Astrocyte (in vitro differentiated cells and primary cell): ENCODE measurements at regions not wholly inside any gene's neighbourhood (a gene's known extent, or its start where the extent isn't known, plus 50 kb on each side); places are given as distances from the start of the nearest gene placed in this dataset.

Experiments used
- DNase-seq: peaks from one replicate; pipeline ENCODE4 v3.0.0-alpha.2; 2010; ENCODE audit warnings: low read depth
- FAIRE-seq: peaks from 2 replicates; lab custom pipeline; 2011; peaks lifted over from hg19 to GRCh38; lab: Jason Lieb, UNC
- H2AFZ ChIP-seq: 2 replicates; pipeline ENCODE4 v1.6.0; 2012; ENCODE audit warnings: low read depth, low read length, inconsistent platforms
- H3K27ac ChIP-seq: 2 replicates; pipeline ENCODE4 v1.5.1; 2011; ENCODE audit warnings: low read depth, low read length, inconsistent platforms
- H3K27me3 ChIP-seq: 2 replicates; pipeline ENCODE4 v1.6.0; 2011; ENCODE audit warnings: low read length, inconsistent platforms; ENCODE audit not compliant: insufficient read depth
- H3K36me3 ChIP-seq: 2 replicates; pipeline ENCODE4 v1.5.1; 2011; ENCODE audit warnings: low read length, inconsistent platforms; ENCODE audit not compliant: insufficient read depth
- H3K4me1 ChIP-seq: 2 replicates; pipeline ENCODE4 v1.5.1; 2011; ENCODE audit warnings: low read length, inconsistent platforms; ENCODE audit not compliant: insufficient read depth
- H3K4me2 ChIP-seq: 2 replicates; pipeline ENCODE4 v1.6.0; 2012; ENCODE audit warnings: low read length, inconsistent platforms
- H3K4me3 ChIP-seq: 2 replicates; pipeline ENCODE4 v1.5.1; 2011; ENCODE audit warnings: low read depth, mild to moderate bottlenecking, low read length, inconsistent platforms; ENCODE audit not compliant: insufficient read depth
- H3K79me2 ChIP-seq: 2 replicates; pipeline ENCODE4 v1.6.0; 2012; ENCODE audit warnings: mild to moderate bottlenecking, low read length, inconsistent platforms; ENCODE audit not compliant: insufficient read depth
- H3K9ac ChIP-seq: 2 replicates; pipeline ENCODE4 v1.6.0; 2012; ENCODE audit warnings: mild to moderate bottlenecking, low read length, inconsistent platforms
- H3K9me3 ChIP-seq: 2 replicates; pipeline ENCODE4 v1.5.1; 2012; ENCODE audit warnings: low read depth, mild to moderate bottlenecking, low read length, inconsistent platforms; ENCODE audit not compliant: insufficient read depth
- H4K20me1 ChIP-seq: 2 replicates; pipeline ENCODE4 v1.6.0; 2012; ENCODE audit warnings: low read length, inconsistent platforms; ENCODE audit not compliant: insufficient read depth
- H3K27ac Mint-ChIP-seq: one replicate; pipeline ENCODE4 v1.8.0; 2021; ENCODE audit warnings: mild to moderate bottlenecking, mixed read lengths; ENCODE audit not compliant: unreplicated experiment
- H3K27me3 Mint-ChIP-seq: one replicate; pipeline ENCODE4 v1.8.0; 2021; ENCODE audit warnings: low read depth, mixed read lengths; ENCODE audit not compliant: unreplicated experiment
- H3K36me3 Mint-ChIP-seq: one replicate; pipeline ENCODE4 v1.8.0; 2021; ENCODE audit warnings: low read depth, mixed read lengths; ENCODE audit not compliant: unreplicated experiment
- H3K4me1 Mint-ChIP-seq: one replicate; pipeline ENCODE4 v1.8.0; 2021; ENCODE audit warnings: low read depth, mixed read lengths; ENCODE audit not compliant: unreplicated experiment
- H3K4me3 Mint-ChIP-seq: one replicate; pipeline ENCODE4 v1.8.0; 2021; ENCODE audit warnings: mild to moderate bottlenecking, moderate library complexity, mixed read lengths; ENCODE audit not compliant: unreplicated experiment
- H3K9me3 Mint-ChIP-seq: one replicate; pipeline ENCODE4 v1.8.0; 2021; ENCODE audit warnings: mild to moderate bottlenecking, mixed read lengths; ENCODE audit not compliant: unreplicated experiment
- CTCF ChIP-seq: IDR thresholded peaks from 2 replicates; pipeline ENCODE4 v1.5.1; 2011; ENCODE audit warnings: low read depth, mild to moderate bottlenecking, inconsistent platforms, low read length, moderate library complexity; ENCODE audit not compliant: insufficient read depth
- EZH2 ChIP-seq: IDR thresholded peaks from 2 replicates; pipeline ENCODE4 v1.6.1; 2012; ENCODE audit warnings: mild to moderate bottlenecking, low read length, inconsistent platforms; ENCODE audit not compliant: insufficient read depth

GRCh38 chr12:58196971-58197370 is 255.6 kb downstream of the ATP23 start:
- H3K4me1 ChIP-seq, result no peaks in the 10 kb centered on the region
- no peaks in the 10 kb centered on the region for H4K20me1 ChIP-seq
- Mint-ChIP-seq H3K4me1 (no peaks in the 10 kb centered on the region), H3K4me3 (no peak overlapping the region), H3K27ac (no peak overlapping the region), H3K36me3 (no peaks in the 10 kb centered on the region), H3K9me3 (peaks cover 3% of the 10 kb centered on the region), H3K27me3 (peaks cover 4% of the 10 kb centered on the region)
- H3K36me3 ChIP-seq, result no peaks in the 10 kb centered on the region
- TF ChIP-seq EZH2 (no peak), CTCF (no peak)
- H2AFZ ChIP-seq, result no peak overlapping the region
- no peaks in the 10 kb centered on the region for H3K79me2 ChIP-seq
- DNase-seq, result no peak
- no peak overlapping the region for H3K27ac ChIP-seq
- H3K9ac ChIP-seq, result no peak overlapping the region
- H3K4me3 ChIP-seq, result no peak overlapping the region
- no peaks in the 10 kb centered on the region for H3K27me3 ChIP-seq
- no peaks in the 10 kb centered on the region for H3K9me3 ChIP-seq
- FAIRE-seq, result no peak
- H3K4me2 ChIP-seq, result no peak overlapping the region

GRCh38 chr12:58202933-58203718 is 261.8 kb downstream of the ATP23 start:
- no peaks in the 10 kb centered on the region for H3K36me3 Mint-ChIP-seq
- Histone ChIP-seq H3K36me3 (no peaks in the 10 kb centered on the region), H3K4me2 (no peak overlapping the region), H3K9me3 (no peaks in the 10 kb centered on the region), H3K4me3 (no peak overlapping the region), H4K20me1 (no peaks in the 10 kb centered on the region), H3K27me3 (no peaks in the 10 kb centered on the region), H2AFZ (no peak overlapping the region), H3K9ac (no peak overlapping the region), H3K4me1 (no peaks in the 10 kb centered on the region), H3K79me2 (no peaks in the 10 kb centered on the region), H3K27ac (no peak overlapping the region)
- H3K4me1 Mint-ChIP-seq, result peaks cover 4% of the 10 kb centered on the region
- no peak for DNase-seq
- no peak overlapping the region for H3K27ac Mint-ChIP-seq
- H3K9me3 Mint-ChIP-seq, result no peaks in the 10 kb centered on the region
- peaks cover 7% of the 10 kb centered on the region for H3K27me3 Mint-ChIP-seq
- TF ChIP-seq EZH2 (no peak), CTCF (no peak)
- no peak overlapping the region for H3K4me3 Mint-ChIP-seq
- FAIRE-seq, result no peak

GRCh38 chr12:58204071-58204470 is 262.7 kb downstream of the ATP23 start:
- Mint-ChIP-seq H3K27ac (no peak overlapping the region), H3K4me3 (no peak overlapping the region), H3K36me3 (no peaks in the 10 kb centered on the region)

More at GRCh38 chr12:58204071-58204470, 262.7 kb downstream of the ATP23 start:
- DNase-seq, result peak; percentile 2
- no peak for FAIRE-seq
- TF ChIP-seq CTCF (no peak), EZH2 (no peak)
- Histone ChIP-seq H3K79me2 (no peaks in the 10 kb centered on the region), H3K9me3 (no peaks in the 10 kb centered on the region), H3K36me3 (no peaks in the 10 kb centered on the region), H3K4me1 (no peaks in the 10 kb centered on the region), H3K9ac (no peak overlapping the region), H3K4me3 (no peak overlapping the region), H3K27ac (no peak overlapping the region), H2AFZ (peak overlapping the region; percentile 23), H4K20me1 (no peaks in the 10 kb centered on the region), H3K27me3 (no peaks in the 10 kb centered on the region), H3K4me2 (no peak overlapping the region)
- peaks cover 4% of the 10 kb centered on the region for H3K4me1 Mint-ChIP-seq
- H3K27me3 Mint-ChIP-seq, result peaks cover 7% of the 10 kb centered on the region
- no peaks in the 10 kb centered on the region for H3K9me3 Mint-ChIP-seq
